PC-3 (cell line): ENCODE measurements at regions not wholly inside any gene's neighbourhood (a gene's known extent, or its start where the extent isn't known, plus 50 kb on each side); places are given as distances from the start of the nearest gene placed in this dataset.
"Not testable (repeated sequence)": the region's sequence is repeated elsewhere in the genome, so short reads cannot be mapped to it uniquely, and the experiment has no call there.

ENCODE experiments used
- ATAC-seq: fragments of 200-7000 bp; cut with Tn5 transposase; 2 replicates; pipeline ENCODE4 v1.9.1; 2020; ENCODE audit warnings: mild to moderate bottlenecking, moderate library complexity
- BruUV-seq: library from RNA; stranded (reverse); fragments of 400-500 nt; replicated peaks from 2 replicates; lab custom pipeline; 2021; lab: Mats Ljungman, UMichigan
- CTCF ChIA-PET: fragments of 300-600 bp; sonication (Branson Sonifier 250); formaldehyde crosslinking; loops from one replicate; lab custom pipeline; 2022; ENCODE audit warnings: antibody characterized with exemption; lab: Charles Lee
- POLR2A ChIA-PET: fragments of 300-600 bp; sonication (Branson Sonifier 250); formaldehyde crosslinking; loops from one replicate; lab custom pipeline; 2022; ENCODE audit warnings: antibody characterized with exemption; ENCODE audit not compliant: unreplicated experiment; lab: Charles Lee
- DNase-seq: peaks from one replicate; pipeline ENCODE4 v3.0.0-alpha.2; 2015
- H2AFZ ChIP-seq: fragments of 300-600 bp; sonication (generic); 2 replicates; pipeline ENCODE4 v1.6.0; 2016; ENCODE audit warnings: antibody characterized with exemption, low read length
- H3F3A ChIP-seq: fragments of 300-600 bp; sonication (generic); one replicate; pipeline ENCODE4 v1.6.0; 2017; ENCODE audit warnings: antibody characterized with exemption, low read length, control low read depth, mild to moderate bottlenecking; ENCODE audit not compliant: unreplicated experiment
- H3K27ac ChIP-seq: fragments of 300-600 bp; sonication (generic); 2 replicates; pipeline ENCODE4 v1.5.1; 2016; ENCODE audit warnings: mild to moderate bottlenecking, low read length
- H3K27me3 ChIP-seq: fragments of 300-600 bp; sonication (generic); 2 replicates; pipeline ENCODE4 v1.6.1; 2016; ENCODE audit warnings: low read length, mixed read lengths
- H3K36me3 ChIP-seq: fragments of 300-600 bp; sonication (generic); 2 replicates; pipeline ENCODE4 v1.6.1; 2016; ENCODE audit warnings: low read depth, mixed run types, low read length, mixed read lengths
- H3K4me1 ChIP-seq: fragments of 300-600 bp; sonication (generic); 2 replicates; pipeline ENCODE4 v1.5.1; 2016; ENCODE audit warnings: low read length; ENCODE audit not compliant: insufficient read depth
- H3K4me2 ChIP-seq: fragments of 300-600 bp; sonication (generic); 2 replicates; pipeline ENCODE4 v1.6.0; 2016; ENCODE audit warnings: low read length
- H3K4me3 ChIP-seq: fragments of 300-600 bp; sonication (generic); 2 replicates; pipeline ENCODE4 v1.5.1; 2016; ENCODE audit warnings: mild to moderate bottlenecking, low read length, mixed read lengths
- H3K79me2 ChIP-seq: fragments of 300-600 bp; sonication (generic); 2 replicates; pipeline ENCODE4 v1.6.1; 2017; ENCODE audit warnings: low read length, mixed read lengths
- H3K9ac ChIP-seq: fragments of 300-600 bp; sonication (generic); 2 replicates; pipeline ENCODE4 v1.6.0; 2016; ENCODE audit warnings: mild to moderate bottlenecking, low read length
- H3K9me2 ChIP-seq: fragments of 300-600 bp; sonication (generic); replicated peaks from 2 replicates; pipeline ENCODE4 v1.6.1; 2016; ENCODE audit warnings: mixed run types, low read length, mixed read lengths
- H3K9me3 ChIP-seq: fragments of 300-600 bp; sonication (generic); 2 replicates; pipeline ENCODE4 v1.6.1; 2016; ENCODE audit warnings: low read length, mixed read lengths
- H4K20me1 ChIP-seq: fragments of 300-600 bp; sonication (generic); 2 replicates; pipeline ENCODE4 v1.6.1; 2016; ENCODE audit warnings: low read length, mixed read lengths
- EZH2 ChIP-seq: fragments of 300-600 bp; sonication (generic); IDR thresholded peaks from one replicate; pipeline ENCODE4 v1.6.1; 2017; ENCODE audit warnings: antibody characterized with exemption, mild to moderate bottlenecking, low read length; ENCODE audit not compliant: unreplicated experiment
- EZH2phosphoT487 ChIP-seq: fragments of 300-600 bp; sonication (generic); IDR thresholded peaks from 2 replicates; pipeline ENCODE4 v1.6.1; 2018; ENCODE audit warnings: mild to moderate bottlenecking, antibody characterized with exemption, low read length, borderline replicate concordance
- intact Hi-C: fragments of 100-400 bp; cut with micrococcal nuclease; formaldehyde crosslinking; loops from 2 replicates; pipeline ENCODE4 v1.9.0; 2023
- TF ChIP-seq, protein P1 (sequence below): fragments of 300-600 bp; sonication (generic); conservative IDR thresholded peaks from 2 replicates; pipeline ENCODE4 v1.5.1; 2017; ENCODE audit warnings: antibody characterized with exemption, low read depth, mild to moderate bottlenecking, low read length

DNA sequence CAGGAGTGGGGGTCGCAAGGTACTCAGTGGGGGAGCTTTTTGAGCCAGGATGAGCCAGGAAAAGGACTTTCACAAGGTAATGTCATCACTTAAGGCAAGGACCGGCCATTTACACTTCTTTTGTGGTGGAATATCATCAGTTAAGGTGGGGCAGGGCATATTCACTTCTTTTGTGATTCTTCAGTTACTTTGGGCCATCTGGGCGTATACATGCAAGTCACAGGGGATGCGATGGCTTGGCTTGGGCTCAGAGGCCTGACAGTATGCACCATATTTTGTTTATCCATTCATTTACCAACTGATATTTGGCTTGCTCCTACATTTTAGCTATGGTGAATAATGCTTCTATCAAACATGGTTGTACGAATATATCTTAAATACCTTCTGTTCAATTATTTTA is 1728.1 kb upstream of the AGA start:
- H3K27ac ChIP-seq, BruUV-seq, H3K36me3 ChIP-seq, CTCF ChIA-PET, POLR2A ChIA-PET, H2AFZ ChIP-seq, H3K79me2 ChIP-seq, H4K20me1 ChIP-seq, H3K9ac ChIP-seq, H3K9me2 ChIP-seq, H3K4me1 ChIP-seq, H3K4me3 ChIP-seq, H3K4me2 ChIP-seq, ATAC-seq, DNase-seq, H3K9me3 ChIP-seq, H3F3A ChIP-seq, H3K27me3 ChIP-seq, intact Hi-C loops: not testable (repeated sequence)

DNA sequence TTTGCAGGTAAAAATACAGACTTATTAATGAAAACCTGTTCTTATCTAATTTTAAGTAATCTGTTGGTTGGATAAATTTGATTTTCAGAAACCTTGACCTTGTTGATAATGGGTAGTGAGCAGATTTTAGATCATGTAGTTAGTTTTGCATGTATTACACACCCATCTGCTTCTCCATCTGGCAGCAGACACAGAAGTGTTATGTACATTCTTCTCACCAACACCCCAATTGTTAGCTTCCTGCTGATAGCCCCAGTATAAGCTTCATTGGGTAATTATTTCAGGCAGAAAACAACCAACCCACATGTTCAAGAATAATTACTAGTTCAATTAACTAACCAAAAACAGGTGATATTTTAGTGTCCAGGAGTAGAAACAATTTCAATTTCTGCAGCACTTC is 1740.5 kb upstream of the AGA start:
- TF ChIP-seq EZH2 (no peak), EZH2phosphoT487 (no peak)
- TF ChIP-seq, protein P1, sequence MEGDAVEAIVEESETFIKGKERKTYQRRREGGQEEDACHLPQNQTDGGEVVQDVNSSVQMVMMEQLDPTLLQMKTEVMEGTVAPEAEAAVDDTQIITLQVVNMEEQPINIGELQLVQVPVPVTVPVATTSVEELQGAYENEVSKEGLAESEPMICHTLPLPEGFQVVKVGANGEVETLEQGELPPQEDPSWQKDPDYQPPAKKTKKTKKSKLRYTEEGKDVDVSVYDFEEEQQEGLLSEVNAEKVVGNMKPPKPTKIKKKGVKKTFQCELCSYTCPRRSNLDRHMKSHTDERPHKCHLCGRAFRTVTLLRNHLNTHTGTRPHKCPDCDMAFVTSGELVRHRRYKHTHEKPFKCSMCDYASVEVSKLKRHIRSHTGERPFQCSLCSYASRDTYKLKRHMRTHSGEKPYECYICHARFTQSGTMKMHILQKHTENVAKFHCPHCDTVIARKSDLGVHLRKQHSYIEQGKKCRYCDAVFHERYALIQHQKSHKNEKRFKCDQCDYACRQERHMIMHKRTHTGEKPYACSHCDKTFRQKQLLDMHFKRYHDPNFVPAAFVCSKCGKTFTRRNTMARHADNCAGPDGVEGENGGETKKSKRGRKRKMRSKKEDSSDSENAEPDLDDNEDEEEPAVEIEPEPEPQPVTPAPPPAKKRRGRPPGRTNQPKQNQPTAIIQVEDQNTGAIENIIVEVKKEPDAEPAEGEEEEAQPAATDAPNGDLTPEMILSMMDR: no peak
- Histone ChIP-seq H3K9me2 (no peaks in the 10 kb centered on the region), H3K27me3 (no peaks in the 10 kb centered on the region), H3K36me3 (no peaks in the 10 kb centered on the region), H3K9ac (no peak overlapping the region), H3F3A (no peaks in the 10 kb centered on the region), H3K27ac (no peak overlapping the region), H3K79me2 (no peaks in the 10 kb centered on the region), H3K4me3 (no peak overlapping the region), H4K20me1 (no peaks in the 10 kb centered on the region), H2AFZ (no peak overlapping the region), H3K4me2 (no peak overlapping the region), H3K4me1 (no peaks in the 10 kb centered on the region), H3K9me3 (no peaks in the 10 kb centered on the region)
- ChIA-PET POLR2A (interaction anchor here (0.6 kb wide), 1 partner anchor 11 kb away, joined by 3 read pairs; no protein-coding TSS in a partner anchor), CTCF (no interaction called here)
- intact Hi-C loops: no loop called here
- DNase-seq (no peak), ATAC-seq (no peak)
- no TSS peak for BruUV-seq

DNA sequence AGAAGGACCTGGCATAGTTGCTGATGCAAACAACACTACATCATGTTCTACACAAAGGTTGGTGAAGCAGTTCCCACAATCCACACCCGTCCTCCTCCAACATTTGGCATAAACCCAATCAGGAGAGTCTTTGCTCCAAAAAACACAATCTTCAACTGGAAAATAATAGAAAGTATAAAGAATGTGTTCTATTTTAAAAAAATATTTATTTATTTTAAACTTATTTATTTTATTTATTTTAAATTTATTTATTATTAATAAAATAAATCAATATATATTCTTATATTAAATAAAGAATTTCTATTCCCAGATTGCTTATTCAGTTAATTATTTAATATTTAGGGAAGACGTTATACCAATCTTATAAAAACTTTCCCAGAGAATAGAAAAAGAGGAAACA is 1753.7 kb upstream of the AGA start:
- H3K27ac ChIP-seq: peak overlapping the region; percentile 43
- H3K9me3 ChIP-seq: no peaks in the 10 kb centered on the region
- H3F3A ChIP-seq: no peaks in the 10 kb centered on the region
- H3K36me3 ChIP-seq: no peaks in the 10 kb centered on the region
- no peaks in the 10 kb centered on the region for H4K20me1 ChIP-seq
- 0 out of 2 replicates have a peak overlapping the region, but pooled peaks have one; percentile 30 for H2AFZ ChIP-seq
- H3K9me2 ChIP-seq: no peaks in the 10 kb centered on the region
- ATAC-seq (no peak), DNase-seq (no peak)
- no peak for TF ChIP-seq EZH2phosphoT487
- no peak for TF ChIP-seq EZH2
- TF ChIP-seq, protein P1: no peak
- ChIA-PET POLR2A (no interaction called here), CTCF (interaction anchor here (0.5 kb wide), 1 partner anchor 222 kb away, joined by 5 read pairs; no protein-coding TSS in a partner anchor)
- intact Hi-C loops: no loop called here
- peak overlapping the region; percentile 38; the same call in 1 of the 2 replicates for H3K4me3 ChIP-seq
- no peaks in the 10 kb centered on the region for H3K79me2 ChIP-seq
- H3K4me2 ChIP-seq: peak overlapping the region; percentile 60
- H3K9ac ChIP-seq: peak overlapping the region; percentile 32; the same call in 1 of the 2 replicates
- no peaks in the 10 kb centered on the region for H3K27me3 ChIP-seq
- no peaks in the 10 kb centered on the region for H3K4me1 ChIP-seq
- BruUV-seq: no TSS peak
